ENCODE measurements at regions not wholly inside any gene's neighbourhood (a gene's known extent, or its start where the extent isn't known, plus 50 kb on each side); places are given as distances from the start of the nearest gene placed in this dataset.

GRCh38 chr5:167790045-167790444 lies 501.4 kb upstream of the WWC1 start:
- no peak for DNase-seq (ENCODE audit: low read depth)

- no peak for DNase-seq (ENCODE audit: low read depth)
Observed at GRCh38 chr5:167790462-167791260, 500.8 kb upstream of the WWC1 start.

- DNase-seq (ENCODE audit: low read depth): no peak
Observed at GRCh38 chr5:167792514-167792913, 498.9 kb upstream of the WWC1 start.

GRCh38 chr5:167793700-167794099 lies 497.7 kb upstream of the WWC1 start:
- no peak for DNase-seq (ENCODE audit: low read depth)

- DNase-seq (ENCODE audit: low read depth): no peak
Observed at GRCh38 chr5:167794121-167794520, 497.3 kb upstream of the WWC1 start.

GRCh38 chr5:167796672-167797071 lies 494.8 kb upstream of the WWC1 start:
- DNase-seq (ENCODE audit: low read depth): no peak

DNA sequence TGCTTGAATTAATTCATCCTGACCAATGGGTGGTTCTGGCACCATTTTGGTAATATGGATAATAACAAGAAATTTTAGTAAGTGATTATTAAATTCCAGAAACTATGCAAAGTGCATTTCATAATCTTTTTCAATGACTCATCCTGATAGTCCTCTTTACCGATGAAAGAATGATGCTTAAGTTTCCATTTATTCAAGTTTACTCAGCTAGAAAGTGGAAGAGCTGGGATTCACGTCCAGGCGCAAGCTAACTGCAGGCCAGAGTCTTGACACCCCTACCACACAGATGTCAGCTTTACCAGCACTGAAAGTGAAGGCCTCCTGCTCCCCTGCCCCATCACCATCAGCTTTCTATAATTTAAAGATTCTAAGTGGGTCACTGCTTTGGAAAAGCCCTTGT lies 493.5 kb upstream of the WWC1 start:
- no peak for DNase-seq (ENCODE audit: low read depth)

DNA sequence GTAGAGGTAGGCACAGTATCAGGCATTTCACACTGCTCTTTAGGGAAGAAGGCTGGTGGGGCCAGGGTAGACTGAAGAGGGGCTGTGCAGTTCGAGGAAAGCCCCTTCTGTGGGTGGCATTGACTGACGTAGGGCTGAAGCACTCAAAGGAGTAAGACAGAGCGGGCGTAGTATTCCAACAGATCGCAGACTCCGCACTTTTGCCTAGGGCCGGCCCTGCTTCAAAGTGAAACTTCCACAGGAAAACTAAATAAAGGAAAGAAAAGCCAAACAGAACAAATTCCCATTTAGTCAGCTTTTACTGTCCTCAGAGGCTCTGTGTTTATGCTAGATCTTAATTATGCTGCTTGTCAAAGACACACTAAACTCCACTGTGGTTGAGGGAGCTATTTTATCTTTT lies 493.0 kb upstream of the WWC1 start:
- DNase-seq (ENCODE audit: low read depth): no peak

- DNase-seq (ENCODE audit: low read depth): no peak
Observed at GRCh38 chr5:167800427-167800826, 491.0 kb upstream of the WWC1 start.

DNA sequence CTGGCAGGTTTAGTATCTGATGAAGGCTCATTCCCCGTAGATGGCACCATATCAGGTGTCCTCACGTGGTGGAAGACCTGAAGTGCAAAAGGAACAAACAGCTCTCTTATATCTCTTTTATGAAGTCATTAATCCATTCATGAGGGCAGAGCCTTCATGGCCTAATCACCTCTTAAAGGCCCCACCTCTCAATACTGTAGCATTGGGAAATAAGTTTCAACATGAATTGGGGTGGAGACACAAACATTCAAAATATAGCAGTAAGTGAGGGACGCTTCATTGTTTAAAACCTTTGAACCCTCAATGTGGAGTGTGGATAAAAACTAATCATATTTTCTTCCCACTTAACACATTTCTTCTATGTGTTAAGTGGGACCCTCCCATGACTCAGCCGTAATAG lies 489.4 kb upstream of the WWC1 start:
- no peak for DNase-seq (ENCODE audit: low read depth)

- no peak for DNase-seq (ENCODE audit: low read depth)
Observed at GRCh38 chr5:167802755-167803431, 488.6 kb upstream of the WWC1 start.

DNA sequence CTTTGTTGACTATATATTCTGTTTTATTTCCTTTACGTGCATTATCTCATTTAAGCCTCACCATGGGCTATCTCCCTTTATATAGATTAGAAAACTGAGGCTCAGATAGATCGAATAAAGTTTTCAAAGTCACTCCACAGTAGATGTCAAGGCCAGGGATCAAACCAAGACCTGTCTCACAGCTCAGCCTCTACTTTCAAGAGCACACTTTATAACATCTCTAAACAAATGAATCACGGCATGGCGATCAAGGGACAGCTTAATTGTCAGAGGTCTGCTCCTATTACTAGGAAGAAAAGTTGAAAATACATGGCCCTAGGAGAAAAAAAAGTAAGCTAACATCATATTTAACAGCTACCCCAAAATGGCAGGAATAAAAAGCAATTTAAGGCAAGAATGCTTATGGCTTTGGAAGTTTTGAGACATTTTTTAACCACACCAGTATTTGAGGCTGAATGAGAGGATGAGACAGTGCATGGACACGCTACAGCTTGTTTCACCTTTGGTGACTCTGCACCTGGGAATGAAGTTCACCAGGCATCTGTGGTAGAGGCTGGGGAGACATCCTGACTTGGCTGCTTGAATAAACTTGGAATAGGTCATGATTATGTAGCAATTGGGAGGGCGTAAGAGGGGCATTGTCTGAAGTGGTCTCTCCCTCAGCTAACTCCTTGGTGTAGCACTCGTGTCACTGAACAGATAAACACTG lies 486.8 kb upstream of the WWC1 start:
- DNase-seq (ENCODE audit: low read depth): no peak

GRCh38 chr5:167810573-167810972 lies 480.9 kb upstream of the WWC1 start:
- DNase-seq (ENCODE audit: low read depth): no peak

GRCh38 chr5:167812871-167813270 lies 478.6 kb upstream of the WWC1 start:
- DNase-seq (ENCODE audit: low read depth): no peak

DNA sequence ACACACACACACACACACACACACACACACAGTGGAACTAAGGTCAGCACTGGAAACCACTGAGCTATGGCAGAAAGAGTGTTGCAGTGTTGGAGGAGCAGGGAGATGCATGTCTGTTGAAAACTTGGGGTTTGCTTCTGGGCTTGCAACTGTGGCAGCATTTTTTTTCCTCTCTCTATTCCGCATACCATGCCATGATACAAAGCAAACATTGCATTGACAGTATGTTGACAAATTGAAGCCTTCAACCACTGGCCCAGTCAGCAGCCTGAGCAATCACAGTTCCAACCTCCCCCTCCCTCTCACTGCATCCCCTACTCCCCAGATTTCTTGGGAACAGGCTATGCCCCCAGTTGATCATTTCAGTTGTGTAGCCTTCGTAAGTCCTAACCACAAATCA lies 478.1 kb upstream of the WWC1 start:
- no peak for DNase-seq (ENCODE audit: low read depth)

- DNase-seq (ENCODE audit: low read depth): no peak
Observed at GRCh38 chr5:167814040-167814439, 477.4 kb upstream of the WWC1 start.

DNA sequence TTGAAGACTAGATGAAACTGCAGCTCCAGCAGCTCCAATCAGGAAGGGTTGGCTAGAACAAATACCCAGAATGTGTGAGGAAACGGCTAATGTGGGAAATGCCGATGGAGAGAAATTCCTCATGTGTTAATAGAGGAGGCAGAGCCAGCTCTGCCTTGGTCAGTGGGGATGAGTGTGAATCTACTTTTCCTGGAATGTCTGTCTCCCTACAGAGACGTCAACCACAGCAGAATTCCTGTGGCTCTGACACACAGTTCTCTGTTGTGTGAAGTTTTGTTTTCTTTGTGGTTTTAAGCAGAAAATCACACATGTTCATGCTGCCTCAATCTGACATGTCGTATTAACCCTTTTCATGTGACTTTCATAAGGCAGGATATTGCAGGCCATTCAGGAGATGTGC lies 476.6 kb upstream of the WWC1 start:
- DNase-seq (ENCODE audit: low read depth): no peak

DNA sequence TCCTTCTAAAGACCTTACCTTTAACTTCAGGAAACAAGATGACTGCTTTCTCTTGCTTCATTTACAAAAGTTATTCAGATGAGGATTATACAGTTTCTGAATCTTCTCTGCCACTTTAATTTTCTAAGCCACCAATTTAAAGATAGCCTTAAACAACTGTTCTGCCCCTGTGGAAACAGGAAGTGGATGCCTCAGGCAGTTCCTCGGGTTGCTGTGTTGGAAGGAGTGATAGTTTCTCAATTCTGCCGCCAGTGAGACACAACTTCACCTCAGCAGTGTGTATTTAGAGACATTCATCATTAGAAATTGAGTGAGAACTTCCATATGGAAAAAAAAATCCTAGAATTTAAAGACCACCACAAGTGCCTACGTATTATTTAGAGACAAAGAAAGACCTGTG lies 475.1 kb upstream of the WWC1 start:
- no peak for DNase-seq (ENCODE audit: low read depth)

- DNase-seq (ENCODE audit: low read depth): no peak
Observed at GRCh38 chr5:167816864-167817263, 474.6 kb upstream of the WWC1 start.

GRCh38 chr5:167819406-167819805 lies 472.0 kb upstream of the WWC1 start:
- no peak for DNase-seq (ENCODE audit: low read depth)

- DNase-seq (ENCODE audit: low read depth): no peak
Observed at GRCh38 chr5:167820101-167820990, 471.1 kb upstream of the WWC1 start.

DNA sequence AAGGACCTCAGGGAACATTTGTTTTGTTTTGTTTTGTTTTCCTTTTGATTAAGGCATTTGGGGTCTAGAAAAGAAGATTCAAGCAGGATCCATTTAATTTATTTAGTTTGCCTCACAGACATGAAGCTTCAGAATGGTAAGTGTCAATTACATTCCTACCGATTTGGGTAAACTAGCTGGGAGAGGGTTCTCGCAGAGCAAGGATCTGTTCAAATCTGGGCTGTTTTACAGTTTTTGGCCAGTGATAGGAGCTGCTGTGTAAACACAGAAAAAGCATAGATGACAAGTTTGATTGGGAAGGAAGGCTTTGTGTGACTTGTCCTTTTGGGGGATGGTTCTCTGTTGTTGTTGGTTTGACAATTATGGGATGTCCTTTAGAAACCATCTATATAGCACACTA lies 470.3 kb upstream of the WWC1 start:
- no peak for DNase-seq (ENCODE audit: low read depth)

Data from stimulated activated CD8-positive, alpha-beta memory T cell treated with anti-CD3 and anti-CD28 coated beads, Interleukin-15, amount 100 ng/mL, for 1 hour (primary cell).